ENCODE measurements at regions not wholly inside any gene's neighbourhood (a gene's known extent, or its start where the extent isn't known, plus 50 kb on each side); places are given as distances from the start of the nearest gene placed in this dataset.

DNA sequence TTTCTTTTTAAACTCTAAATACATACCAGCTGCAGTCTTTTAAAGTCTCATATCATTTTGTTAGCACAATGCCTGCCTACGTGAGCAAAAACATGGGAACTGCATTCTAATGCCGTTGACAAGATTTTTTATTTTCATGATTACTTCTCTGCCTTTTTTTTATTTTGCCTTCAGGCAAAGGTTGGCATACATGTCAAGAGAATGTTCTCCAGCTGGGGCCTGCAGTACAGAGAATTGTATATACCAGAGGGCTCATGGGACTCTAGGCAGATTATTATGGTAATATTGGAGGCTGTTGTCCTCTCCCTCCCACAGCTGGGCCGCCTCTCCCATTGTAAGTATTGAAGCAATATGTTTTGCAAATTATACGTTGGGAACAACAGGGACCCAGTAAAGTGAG is 53.9 kb upstream of the OBI1 start:
- no peaks in the 10 kb centered on the region for H3K36me3 ChIP-seq (ENCODE audit: insufficient read depth, low read length)
- TF ChIP-seq, protein P1, sequence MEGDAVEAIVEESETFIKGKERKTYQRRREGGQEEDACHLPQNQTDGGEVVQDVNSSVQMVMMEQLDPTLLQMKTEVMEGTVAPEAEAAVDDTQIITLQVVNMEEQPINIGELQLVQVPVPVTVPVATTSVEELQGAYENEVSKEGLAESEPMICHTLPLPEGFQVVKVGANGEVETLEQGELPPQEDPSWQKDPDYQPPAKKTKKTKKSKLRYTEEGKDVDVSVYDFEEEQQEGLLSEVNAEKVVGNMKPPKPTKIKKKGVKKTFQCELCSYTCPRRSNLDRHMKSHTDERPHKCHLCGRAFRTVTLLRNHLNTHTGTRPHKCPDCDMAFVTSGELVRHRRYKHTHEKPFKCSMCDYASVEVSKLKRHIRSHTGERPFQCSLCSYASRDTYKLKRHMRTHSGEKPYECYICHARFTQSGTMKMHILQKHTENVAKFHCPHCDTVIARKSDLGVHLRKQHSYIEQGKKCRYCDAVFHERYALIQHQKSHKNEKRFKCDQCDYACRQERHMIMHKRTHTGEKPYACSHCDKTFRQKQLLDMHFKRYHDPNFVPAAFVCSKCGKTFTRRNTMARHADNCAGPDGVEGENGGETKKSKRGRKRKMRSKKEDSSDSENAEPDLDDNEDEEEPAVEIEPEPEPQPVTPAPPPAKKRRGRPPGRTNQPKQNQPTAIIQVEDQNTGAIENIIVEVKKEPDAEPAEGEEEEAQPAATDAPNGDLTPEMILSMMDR (IDR thresholded peaks at IDR 0.05; ENCODE audit: poor library complexity, severe bottlenecking) = no peak
- TF ChIP-seq RAD21 (conservative IDR thresholded peaks at IDR 0.05) = no peak
- no peak for TF ChIP-seq TAF1 (IDR thresholded peaks at IDR 0.05; ENCODE audit: low read depth)
- TF ChIP-seq MXI1 (conservative IDR thresholded peaks at IDR 0.05; ENCODE audit: poor library complexity, severe bottlenecking) = no peak
- no peak for TF ChIP-seq REST (IDR thresholded peaks at IDR 0.05; ENCODE audit: borderline replicate concordance)
- TF ChIP-seq EZH2 (IDR thresholded peaks at IDR 0.05; ENCODE audit: borderline replicate concordance, insufficient read depth, low read length, poor library complexity, severe bottlenecking) = no peak
- no peak for TF ChIP-seq SMC3 (conservative IDR thresholded peaks at IDR 0.05; ENCODE audit: poor library complexity)
- TF ChIP-seq POLR2AphosphoS5 (IDR thresholded peaks at IDR 0.05) = no peak
- no peak for TF ChIP-seq EP300 (conservative IDR thresholded peaks at IDR 0.05; ENCODE audit: poor library complexity, severe bottlenecking)
- H3K9me2 ChIP-seq (ENCODE audit: insufficient read depth, low read length) = no peaks in the 10 kb centered on the region
- H3K27ac ChIP-seq (ENCODE audit: low read length) = no peak overlapping the region
- no peaks in the 10 kb centered on the region for H3F3A ChIP-seq (ENCODE audit: insufficient read depth, low read length, poor library complexity, severe bottlenecking)
- no peaks in the 10 kb centered on the region for H3K9me3 ChIP-seq (ENCODE audit: low read length)
- no peak overlapping the region for H3K9ac ChIP-seq (ENCODE audit: low read length)
- H2AFZ ChIP-seq (ENCODE audit: low read depth, low read length) = no peak overlapping the region
- H3K4me3 ChIP-seq (ENCODE audit: low read length) = no peak overlapping the region
- no peaks in the 10 kb centered on the region for H3K79me2 ChIP-seq (replicated peaks; ENCODE audit: insufficient read depth, low read length)
- no peak overlapping the region for H3K4me2 ChIP-seq (ENCODE audit: low read length)
- H3K27me3 ChIP-seq (ENCODE audit: insufficient read depth, low read depth, low read length) = no peaks in the 10 kb centered on the region
- no peaks in the 10 kb centered on the region for H4K20me1 ChIP-seq (ENCODE audit: insufficient read depth)

- no peaks in the 10 kb centered on the region for H3K9me2 ChIP-seq (ENCODE audit: insufficient read depth, low read length)
- H3K36me3 ChIP-seq (ENCODE audit: insufficient read depth, low read length) = no peaks in the 10 kb centered on the region
- no peak overlapping the region for H3K4me3 ChIP-seq (ENCODE audit: low read length)
- TF ChIP-seq EP300 (conservative IDR thresholded peaks at IDR 0.05; ENCODE audit: poor library complexity, severe bottlenecking) = no peak
- no peak for TF ChIP-seq SMC3 (conservative IDR thresholded peaks at IDR 0.05; ENCODE audit: poor library complexity)
- no peak overlapping the region for H2AFZ ChIP-seq (ENCODE audit: low read depth, low read length)
- no peaks in the 10 kb centered on the region for H3K9me3 ChIP-seq (ENCODE audit: low read length)
- H3K4me2 ChIP-seq (ENCODE audit: low read length) = no peak overlapping the region
- H3K27ac ChIP-seq (ENCODE audit: low read length) = no peak overlapping the region
- no peak overlapping the region for H3K9ac ChIP-seq (ENCODE audit: low read length)
- H4K20me1 ChIP-seq (ENCODE audit: insufficient read depth) = no peaks in the 10 kb centered on the region
- H3K79me2 ChIP-seq (replicated peaks; ENCODE audit: insufficient read depth, low read length) = no peaks in the 10 kb centered on the region
- no peaks in the 10 kb centered on the region for H3F3A ChIP-seq (ENCODE audit: insufficient read depth, low read length, poor library complexity, severe bottlenecking)
- H3K27me3 ChIP-seq (ENCODE audit: insufficient read depth, low read depth, low read length) = no peaks in the 10 kb centered on the region
These were observed 50.1 kb upstream of the OBI1 start for GRCh38 chr13:78709028-78709427.
